ENCODE measurements at regions not wholly inside any gene's neighbourhood (a gene's known extent, or its start where the extent isn't known, plus 50 kb on each side); places are given as distances from the start of the nearest gene placed in this dataset.

DNA sequence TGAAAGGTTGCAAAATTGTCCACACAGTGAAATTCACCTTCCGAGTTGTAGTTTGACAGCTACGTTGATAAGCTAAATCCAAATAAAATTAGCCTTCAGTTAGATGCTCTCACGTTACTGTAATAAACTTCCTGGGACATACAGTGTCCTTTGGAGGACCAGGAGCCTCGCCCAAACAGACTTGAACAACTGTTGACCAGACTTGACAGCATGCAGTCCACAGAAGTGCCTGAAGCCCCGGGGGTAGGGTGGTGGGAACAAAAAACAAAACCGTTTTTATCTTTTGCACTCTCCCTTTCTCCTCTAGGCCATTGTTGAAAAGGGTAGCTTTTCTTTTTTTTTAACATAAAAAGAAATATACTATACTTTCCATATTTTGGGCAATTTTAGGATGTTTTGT, 172.8 kb upstream of the SAMSN1 start:
- Mint-ChIP-seq H3K9me3 (ENCODE audit: unreplicated experiment) (no peaks in the 10 kb centered on the region), H3K4me1 (ENCODE audit: low read depth, unreplicated experiment) (no peaks in the 10 kb centered on the region), H3K27me3 (ENCODE audit: insufficient read depth, unreplicated experiment) (no peaks in the 10 kb centered on the region), H3K36me3 (ENCODE audit: insufficient read depth, unreplicated experiment) (no peaks in the 10 kb centered on the region), H3K27ac (ENCODE audit: unreplicated experiment) (no peak overlapping the region), H3K4me3 (ENCODE audit: unreplicated experiment) (no peak overlapping the region)
- intact Hi-C loops (cut with micrococcal nuclease; ENCODE audit: unreplicated experiment): no loop called here
- no peaks in the 10 kb centered on the region for H3K4me1 ChIP-seq
- H3K4me3 ChIP-seq (ENCODE audit: low read depth, low read length): no peak overlapping the region
- no peaks in the 10 kb centered on the region for H3K9me3 ChIP-seq
- ChIA-PET CTCF (interaction anchor here (0.7 kb wide), 1 partner anchor 318 kb away, joined by 3 read pairs; no protein-coding TSS in a partner anchor), POLR2A (no interaction called here)
- no peaks in the 10 kb centered on the region for H3K27me3 ChIP-seq (replicated peaks; ENCODE audit: control insufficient read depth, insufficient read depth, low read length)
- DNase-seq: no peak
- H3K36me3 ChIP-seq (ENCODE audit: control insufficient read depth, insufficient read depth, low read length): no peaks in the 10 kb centered on the region
- no TSS peak for BruUV-seq (replicated peaks)
- TF ChIP-seq, protein P1, sequence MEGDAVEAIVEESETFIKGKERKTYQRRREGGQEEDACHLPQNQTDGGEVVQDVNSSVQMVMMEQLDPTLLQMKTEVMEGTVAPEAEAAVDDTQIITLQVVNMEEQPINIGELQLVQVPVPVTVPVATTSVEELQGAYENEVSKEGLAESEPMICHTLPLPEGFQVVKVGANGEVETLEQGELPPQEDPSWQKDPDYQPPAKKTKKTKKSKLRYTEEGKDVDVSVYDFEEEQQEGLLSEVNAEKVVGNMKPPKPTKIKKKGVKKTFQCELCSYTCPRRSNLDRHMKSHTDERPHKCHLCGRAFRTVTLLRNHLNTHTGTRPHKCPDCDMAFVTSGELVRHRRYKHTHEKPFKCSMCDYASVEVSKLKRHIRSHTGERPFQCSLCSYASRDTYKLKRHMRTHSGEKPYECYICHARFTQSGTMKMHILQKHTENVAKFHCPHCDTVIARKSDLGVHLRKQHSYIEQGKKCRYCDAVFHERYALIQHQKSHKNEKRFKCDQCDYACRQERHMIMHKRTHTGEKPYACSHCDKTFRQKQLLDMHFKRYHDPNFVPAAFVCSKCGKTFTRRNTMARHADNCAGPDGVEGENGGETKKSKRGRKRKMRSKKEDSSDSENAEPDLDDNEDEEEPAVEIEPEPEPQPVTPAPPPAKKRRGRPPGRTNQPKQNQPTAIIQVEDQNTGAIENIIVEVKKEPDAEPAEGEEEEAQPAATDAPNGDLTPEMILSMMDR (IDR thresholded peaks at IDR 0.05; ENCODE audit: insufficient read depth in 1 of 2, low read depth in 1 of 2, low read length in 1 of 2, severe bottlenecking in 1 of 2, unreplicated experiment in 1 of 2): no peak

DNA sequence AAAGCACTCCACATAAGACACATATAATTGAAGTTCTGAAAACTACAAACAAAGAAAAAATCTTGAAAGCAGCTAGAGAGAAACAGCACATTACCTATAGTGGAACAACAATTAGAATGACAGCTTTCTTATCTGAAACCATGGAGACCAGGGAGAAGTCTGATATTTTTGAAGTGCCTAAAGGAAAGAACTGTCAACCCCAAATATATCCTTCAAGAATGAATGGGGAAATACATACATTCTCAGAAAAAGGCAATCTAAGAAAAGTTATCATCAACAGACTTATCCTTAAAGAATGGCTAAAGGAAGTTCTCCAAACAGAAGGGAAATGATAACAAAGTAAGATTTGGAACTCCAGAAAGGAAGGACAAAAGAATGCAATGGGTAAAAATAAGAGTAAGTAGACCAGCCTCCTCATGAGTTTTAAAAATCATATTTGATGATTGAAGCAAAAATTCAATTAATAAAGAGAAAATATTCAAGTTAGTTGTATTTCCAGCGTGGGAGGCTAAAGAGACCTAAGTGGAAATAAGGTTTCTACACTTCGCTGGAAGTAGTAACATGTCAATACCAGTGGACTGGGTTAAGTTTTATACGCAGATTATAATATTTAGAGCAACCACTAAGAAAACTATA, 170.8 kb upstream of the SAMSN1 start:
- Histone ChIP-seq H3K4me3 (ENCODE audit: low read depth, low read length) (no peak overlapping the region), H3K27me3 (replicated peaks; ENCODE audit: control insufficient read depth, insufficient read depth, low read length) (no peaks in the 10 kb centered on the region), H3K4me1 (no peaks in the 10 kb centered on the region), H3K36me3 (ENCODE audit: control insufficient read depth, insufficient read depth, low read length) (no peaks in the 10 kb centered on the region), H3K9me3 (no peaks in the 10 kb centered on the region)
- TF ChIP-seq, protein P1 (IDR thresholded peaks at IDR 0.05; ENCODE audit: insufficient read depth in 1 of 2, low read depth in 1 of 2, low read length in 1 of 2, severe bottlenecking in 1 of 2, unreplicated experiment in 1 of 2): no peak
- no peaks in the 10 kb centered on the region for H3K4me1 Mint-ChIP-seq (ENCODE audit: low read depth, unreplicated experiment)
- no peaks in the 10 kb centered on the region for H3K27me3 Mint-ChIP-seq (ENCODE audit: insufficient read depth, unreplicated experiment)
- ChIA-PET CTCF (no interaction called here), POLR2A (interaction anchor here (0.6 kb wide), 1 partner anchor 21 kb away, joined by 3 read pairs; no protein-coding TSS in a partner anchor)
- intact Hi-C loops (cut with micrococcal nuclease; ENCODE audit: unreplicated experiment): no loop called here
- no peak for DNase-seq
- peaks cover 10% of the 10 kb centered on the region for H3K9me3 Mint-ChIP-seq (ENCODE audit: unreplicated experiment)
- no TSS peak for BruUV-seq (replicated peaks)
- no peak overlapping the region for H3K4me3 Mint-ChIP-seq (ENCODE audit: unreplicated experiment)
- H3K36me3 Mint-ChIP-seq (ENCODE audit: insufficient read depth, unreplicated experiment): no peaks in the 10 kb centered on the region
- H3K27ac Mint-ChIP-seq (ENCODE audit: unreplicated experiment): no peak overlapping the region

DNA sequence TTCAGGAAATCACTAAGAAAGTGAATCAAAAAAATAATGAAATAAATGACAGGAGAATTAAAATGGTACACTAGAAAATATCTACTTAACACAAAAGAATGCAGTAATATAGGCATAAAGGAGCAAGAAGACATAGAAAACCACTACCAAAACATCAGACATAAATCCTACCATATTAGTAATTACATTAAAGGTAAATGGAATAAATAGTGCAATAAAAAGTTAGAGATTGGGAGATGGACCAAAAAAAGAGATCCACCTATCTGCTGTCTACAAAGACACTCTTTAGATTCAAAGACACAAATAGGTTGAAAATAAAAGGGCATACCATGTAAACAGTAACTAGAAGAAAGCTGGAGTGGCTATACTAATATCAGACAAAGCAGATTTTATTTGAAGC, 167.0 kb upstream of the SAMSN1 start:
- no peaks in the 10 kb centered on the region for H3K27me3 Mint-ChIP-seq (ENCODE audit: insufficient read depth, unreplicated experiment)
- H3K4me1 Mint-ChIP-seq (ENCODE audit: low read depth, unreplicated experiment): no peaks in the 10 kb centered on the region
- H3K9me3 ChIP-seq: no peaks in the 10 kb centered on the region
- no peak overlapping the region for H3K4me3 Mint-ChIP-seq (ENCODE audit: unreplicated experiment)
- peaks cover 10% of the 10 kb centered on the region for H3K9me3 Mint-ChIP-seq (ENCODE audit: unreplicated experiment)
- TF ChIP-seq, protein P1 (IDR thresholded peaks at IDR 0.05; ENCODE audit: insufficient read depth in 1 of 2, low read depth in 1 of 2, low read length in 1 of 2, severe bottlenecking in 1 of 2, unreplicated experiment in 1 of 2): no peak
- DNase-seq: no peak
- POLR2A ChIA-PET: no interaction called here
- no TSS peak for BruUV-seq (replicated peaks)
- CTCF ChIA-PET: no interaction called here
- H3K27me3 ChIP-seq (replicated peaks; ENCODE audit: control insufficient read depth, insufficient read depth, low read length): no peaks in the 10 kb centered on the region
- no peaks in the 10 kb centered on the region for H3K36me3 Mint-ChIP-seq (ENCODE audit: insufficient read depth, unreplicated experiment)
- H3K27ac Mint-ChIP-seq (ENCODE audit: unreplicated experiment): no peak overlapping the region
- H3K4me3 ChIP-seq (ENCODE audit: low read depth, low read length): no peak overlapping the region
- H3K36me3 ChIP-seq (ENCODE audit: control insufficient read depth, insufficient read depth, low read length): no peaks in the 10 kb centered on the region
- H3K4me1 ChIP-seq: 0 out of 2 replicates have a peak, but pooled peaks cover 7% of the 10 kb centered on the region
- intact Hi-C loops (cut with micrococcal nuclease; ENCODE audit: unreplicated experiment): no loop called here

Measured in Caco-2 (cell line).